Panc1 (cell line): ENCODE measurements at regions not wholly inside any gene's neighbourhood (a gene's known extent, or its start where the extent isn't known, plus 50 kb on each side); places are given as distances from the start of the nearest gene placed in this dataset.

Experiments
- POLR2AphosphoS5 ChIP-seq: IDR thresholded peaks from 2 replicates; pipeline ENCODE4 v1.6.1; 2012; ENCODE audit warnings: mild to moderate bottlenecking, low read depth, low read length, moderate library complexity
- REST ChIP-seq, 2 experiments: IDR thresholded peaks; 2 replicates each; pipeline ENCODE4 v1.6.1; 2011 to 2012; ENCODE audit warnings: low read depth in 2 of 2, control low read depth in 1 of 2, low read length in 1 of 2, mild to moderate bottlenecking in 1 of 2, moderate library complexity in 1 of 2; ENCODE audit not compliant: insufficient read depth in 1 of 2
- SIN3A ChIP-seq: IDR thresholded peaks from 2 replicates; pipeline ENCODE4 v1.6.1; 2012; ENCODE audit warnings: low read depth, mild to moderate bottlenecking, low read length, moderate library complexity, borderline replicate concordance; ENCODE audit not compliant: insufficient read depth
- TCF7L2 ChIP-seq: IDR thresholded peaks from 2 replicates; pipeline ENCODE4 v1.6.1; 2011; ENCODE audit warnings: mild to moderate bottlenecking, low read depth, low read length, inconsistent platforms
- TF ChIP-seq, protein P1 (sequence below): fragments of 450-650 bp; IDR thresholded peaks from 2 replicates; pipeline ENCODE4 v1.5.1; 2017; ENCODE audit warnings: mild to moderate bottlenecking

DNA sequence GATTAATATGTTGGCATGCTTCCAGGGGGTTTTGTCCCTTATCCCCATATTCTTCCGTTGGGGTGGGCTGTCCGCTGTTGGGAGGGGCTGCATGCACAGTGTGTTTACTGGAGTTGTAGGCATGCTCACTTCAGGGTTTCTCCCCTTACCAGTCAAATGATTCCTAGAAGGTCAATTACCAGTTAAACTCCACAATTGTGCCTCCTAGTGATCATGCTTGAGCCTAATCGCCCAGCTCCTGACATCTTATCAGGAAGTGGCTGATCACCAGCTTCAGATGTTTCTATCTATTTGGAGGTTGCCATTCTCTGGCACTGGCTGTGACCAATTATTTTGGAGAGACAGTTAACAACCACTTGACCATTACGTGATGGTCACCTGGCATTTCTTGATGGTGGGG lies 1090.0 kb downstream of the SLITRK5 start:
- TF ChIP-seq, protein P1, sequence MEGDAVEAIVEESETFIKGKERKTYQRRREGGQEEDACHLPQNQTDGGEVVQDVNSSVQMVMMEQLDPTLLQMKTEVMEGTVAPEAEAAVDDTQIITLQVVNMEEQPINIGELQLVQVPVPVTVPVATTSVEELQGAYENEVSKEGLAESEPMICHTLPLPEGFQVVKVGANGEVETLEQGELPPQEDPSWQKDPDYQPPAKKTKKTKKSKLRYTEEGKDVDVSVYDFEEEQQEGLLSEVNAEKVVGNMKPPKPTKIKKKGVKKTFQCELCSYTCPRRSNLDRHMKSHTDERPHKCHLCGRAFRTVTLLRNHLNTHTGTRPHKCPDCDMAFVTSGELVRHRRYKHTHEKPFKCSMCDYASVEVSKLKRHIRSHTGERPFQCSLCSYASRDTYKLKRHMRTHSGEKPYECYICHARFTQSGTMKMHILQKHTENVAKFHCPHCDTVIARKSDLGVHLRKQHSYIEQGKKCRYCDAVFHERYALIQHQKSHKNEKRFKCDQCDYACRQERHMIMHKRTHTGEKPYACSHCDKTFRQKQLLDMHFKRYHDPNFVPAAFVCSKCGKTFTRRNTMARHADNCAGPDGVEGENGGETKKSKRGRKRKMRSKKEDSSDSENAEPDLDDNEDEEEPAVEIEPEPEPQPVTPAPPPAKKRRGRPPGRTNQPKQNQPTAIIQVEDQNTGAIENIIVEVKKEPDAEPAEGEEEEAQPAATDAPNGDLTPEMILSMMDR = no peak
- no peak for TF ChIP-seq TCF7L2
- no peak for TF ChIP-seq POLR2AphosphoS5
- no peak for TF ChIP-seq REST (IDR thresholded peaks at IDR 0.05; ENCODE audit: insufficient read depth in 1 of 2, low read depth in 2 of 2, low read length in 1 of 2)
- TF ChIP-seq SIN3A = no peak
